Endodermal cell (in vitro differentiated cells): ENCODE measurements at regions not wholly inside any gene's neighbourhood (a gene's known extent, or its start where the extent isn't known, plus 50 kb on each side); places are given as distances from the start of the nearest gene placed in this dataset.

ENCODE experiments used
- DNase-seq: peaks from one replicate; pipeline ENCODE4 v3.0.0-alpha.2; 2017
- H3K27ac ChIP-seq: 2 replicates; pipeline ENCODE4 v1.5.1; 2013; ENCODE audit warnings: mild to moderate bottlenecking, low read depth, low read length, moderate library complexity
- H3K27me3 ChIP-seq: 2 replicates; pipeline ENCODE4 v1.6.1; 2013; ENCODE audit warnings: mild to moderate bottlenecking, low read length, moderate library complexity; ENCODE audit not compliant: insufficient read depth, control insufficient read depth, poor library complexity, severe bottlenecking
- H3K36me3 ChIP-seq: 2 replicates; pipeline ENCODE4 v1.7.0; 2013; ENCODE audit warnings: mild to moderate bottlenecking, low read length, moderate library complexity; ENCODE audit not compliant: control insufficient read depth, insufficient read depth
- H3K4me1 ChIP-seq: one replicate; pipeline ENCODE4 v1.7.0; 2013; ENCODE audit warnings: low read length; ENCODE audit not compliant: control insufficient read depth, insufficient read depth
- H3K4me3 ChIP-seq: 2 replicates; pipeline ENCODE4 v1.5.1; 2013; ENCODE audit warnings: mild to moderate bottlenecking, low read length, moderate library complexity
- H3K9ac ChIP-seq: 2 replicates; pipeline ENCODE4 v1.6.1; 2013; ENCODE audit warnings: mild to moderate bottlenecking, low read length, moderate library complexity; ENCODE audit not compliant: poor library complexity, severe bottlenecking; ENCODE audit errors: extremely low read depth
- H3K9me3 ChIP-seq: 2 replicates; pipeline ENCODE4 v1.6.1; 2013; ENCODE audit warnings: mild to moderate bottlenecking, low read length, moderate library complexity; ENCODE audit not compliant: control insufficient read depth
- H3K27ac Mint-ChIP-seq: 2 replicates; pipeline ENCODE4 v1.8.0; 2020; ENCODE audit warnings: mixed read lengths
- H3K27me3 Mint-ChIP-seq: 2 replicates; pipeline ENCODE4 v1.8.0; 2021; ENCODE audit warnings: mild to moderate bottlenecking, mixed read lengths; ENCODE audit not compliant: insufficient read depth
- H3K36me3 Mint-ChIP-seq: 2 replicates; pipeline ENCODE4 v1.8.0; 2020; ENCODE audit warnings: low read depth, mixed read lengths
- H3K4me1 Mint-ChIP-seq: 2 replicates; pipeline ENCODE4 v1.8.0; 2020; ENCODE audit warnings: mixed read lengths
- H3K4me3 Mint-ChIP-seq: 2 replicates; pipeline ENCODE4 v1.8.0; 2020; ENCODE audit warnings: mild to moderate bottlenecking, moderate library complexity, mixed read lengths
- H3K9me3 Mint-ChIP-seq: 2 replicates; pipeline ENCODE4 v1.8.0; 2020; ENCODE audit warnings: mild to moderate bottlenecking, mixed read lengths
- WGBS, 2 experiments: methylation state at CpG; one replicate each; pipeline versions ENCODE4 v1.1.5 to v1.1.7; 2013; ENCODE audit warnings: missing lambda C conversion rate in 2 of 2, mixed read lengths in 1 of 2; ENCODE audit not compliant: insufficient coverage in 1 of 2, insufficient read length in 1 of 2; 5-methylcytosine and 5-hydroxymethylcytosine counted together
- TF ChIP-seq, protein P1 (sequence below): fragments of 200-600 bp; sonication (generic); conservative IDR thresholded peaks from 2 replicates; pipeline ENCODE4 v1.5.0; 2021; ENCODE audit warnings: antibody characterized with exemption, mild to moderate bottlenecking

GRCh38 chr4:31041853-31042252 lies 321.7 kb downstream of the PCDH7 start:
- H3K4me1 ChIP-seq, result peaks cover 24% of the 10 kb centered on the region
- Mint-ChIP-seq H3K4me3 (no peak overlapping the region), H3K27me3 (no peaks in the 10 kb centered on the region), H3K4me1 (peaks cover 46% of the 10 kb centered on the region), H3K9me3 (no peaks in the 10 kb centered on the region), H3K36me3 (peaks cover 9% of the 10 kb centered on the region), H3K27ac (peak overlapping the region; percentile 15)
- H3K36me3 ChIP-seq, result no peaks in the 10 kb centered on the region
- H3K9me3 ChIP-seq, result no peaks in the 10 kb centered on the region
- H3K27me3 ChIP-seq, result no peaks in the 10 kb centered on the region
- DNase-seq, result no peak
- no peak overlapping the region for H3K27ac ChIP-seq
- WGBS, 2 experiments, result 73 to 85% methylated on average over 2 of the region's 2 CpGs
- TF ChIP-seq, protein P1, sequence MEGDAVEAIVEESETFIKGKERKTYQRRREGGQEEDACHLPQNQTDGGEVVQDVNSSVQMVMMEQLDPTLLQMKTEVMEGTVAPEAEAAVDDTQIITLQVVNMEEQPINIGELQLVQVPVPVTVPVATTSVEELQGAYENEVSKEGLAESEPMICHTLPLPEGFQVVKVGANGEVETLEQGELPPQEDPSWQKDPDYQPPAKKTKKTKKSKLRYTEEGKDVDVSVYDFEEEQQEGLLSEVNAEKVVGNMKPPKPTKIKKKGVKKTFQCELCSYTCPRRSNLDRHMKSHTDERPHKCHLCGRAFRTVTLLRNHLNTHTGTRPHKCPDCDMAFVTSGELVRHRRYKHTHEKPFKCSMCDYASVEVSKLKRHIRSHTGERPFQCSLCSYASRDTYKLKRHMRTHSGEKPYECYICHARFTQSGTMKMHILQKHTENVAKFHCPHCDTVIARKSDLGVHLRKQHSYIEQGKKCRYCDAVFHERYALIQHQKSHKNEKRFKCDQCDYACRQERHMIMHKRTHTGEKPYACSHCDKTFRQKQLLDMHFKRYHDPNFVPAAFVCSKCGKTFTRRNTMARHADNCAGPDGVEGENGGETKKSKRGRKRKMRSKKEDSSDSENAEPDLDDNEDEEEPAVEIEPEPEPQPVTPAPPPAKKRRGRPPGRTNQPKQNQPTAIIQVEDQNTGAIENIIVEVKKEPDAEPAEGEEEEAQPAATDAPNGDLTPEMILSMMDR, result no peak
- peak overlapping the region; percentile 44 for H3K4me3 ChIP-seq
- H3K9ac ChIP-seq, result no peak overlapping the region

DNA sequence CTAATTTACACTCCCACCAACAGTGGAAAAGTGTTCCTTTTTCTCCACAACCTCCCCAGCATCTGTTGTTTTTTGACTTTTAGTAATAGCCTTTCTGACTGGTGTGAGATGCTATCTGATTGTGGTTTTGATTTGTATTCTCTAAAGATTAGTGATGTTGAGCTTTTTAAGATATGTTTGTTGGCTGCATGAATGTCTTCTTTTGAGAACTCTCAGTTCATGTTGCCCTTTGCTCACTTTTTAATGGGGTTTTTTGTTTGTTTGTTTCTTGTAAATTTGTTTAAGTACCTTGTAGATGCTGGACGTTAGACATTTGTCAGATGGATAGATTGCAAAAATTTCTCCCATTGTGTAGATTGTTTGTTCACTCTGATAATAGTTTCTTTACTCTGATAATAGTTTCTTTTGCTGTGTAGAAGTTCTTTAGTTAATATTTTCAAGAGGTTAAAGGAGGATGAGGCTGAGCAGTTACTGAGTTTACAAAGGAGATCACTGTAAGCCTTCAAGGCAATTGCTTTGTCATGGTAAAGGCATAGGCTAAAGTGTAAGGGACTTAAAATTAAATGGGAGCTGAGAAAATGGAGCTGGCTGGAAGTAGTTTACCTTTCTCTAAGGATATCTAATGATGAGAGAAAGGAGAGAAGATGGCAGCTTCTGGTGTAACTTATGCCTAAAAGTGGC lies 323.4 kb downstream of the PCDH7 start:
- 0 to 25% methylated on average over 1 of the region's 1 CpG for WGBS, 2 experiments
- H3K4me1 ChIP-seq, result peaks cover 37% of the 10 kb centered on the region
- Mint-ChIP-seq H3K27me3 (no peaks in the 10 kb centered on the region), H3K4me1 (peaks cover 57% of the 10 kb centered on the region), H3K27ac (peak overlapping the region; percentile 91), H3K9me3 (no peaks in the 10 kb centered on the region), H3K36me3 (peaks cover 9% of the 10 kb centered on the region), H3K4me3 (peak overlapping the region; percentile 3)
- no peaks in the 10 kb centered on the region for H3K36me3 ChIP-seq
- H3K27me3 ChIP-seq, result no peaks in the 10 kb centered on the region
- peak overlapping the region; percentile 60 for H3K27ac ChIP-seq
- H3K9ac ChIP-seq, result peak overlapping the region; percentile 34
- H3K4me3 ChIP-seq, result peak overlapping the region; percentile 70
- H3K9me3 ChIP-seq, result no peaks in the 10 kb centered on the region
- no peak for DNase-seq
- TF ChIP-seq, protein P1, result no peak

DNA sequence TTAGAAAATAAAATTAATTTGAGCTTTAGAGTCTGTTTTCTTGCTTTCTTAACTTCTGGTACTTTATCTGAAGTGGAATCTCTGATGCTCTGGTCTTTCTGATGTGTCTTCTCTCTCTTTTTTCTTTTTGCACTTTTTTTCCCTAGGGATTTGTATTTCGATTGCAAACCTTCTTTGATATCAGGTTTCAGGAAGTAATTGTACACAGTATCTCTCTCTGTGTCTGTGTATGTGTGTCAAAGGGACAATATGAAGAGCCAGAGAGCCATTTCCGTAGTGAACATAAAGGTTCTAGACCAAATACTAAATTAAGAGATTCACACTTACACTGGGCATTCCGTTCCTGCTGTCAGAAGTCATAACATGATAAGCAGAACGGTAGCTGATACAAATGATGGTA lies 325.0 kb downstream of the PCDH7 start:
- 87 to 100% methylated on average over 1 to 4 of the region's 4 CpGs for WGBS, 2 experiments
- Histone ChIP-seq H3K27me3 (no peaks in the 10 kb centered on the region), H3K27ac (no peak overlapping the region), H3K9ac (no peak overlapping the region), H3K9me3 (no peaks in the 10 kb centered on the region), H3K4me1 (peaks cover 37% of the 10 kb centered on the region), H3K4me3 (no peak overlapping the region), H3K36me3 (no peaks in the 10 kb centered on the region)
- H3K36me3 Mint-ChIP-seq, result peaks cover under 1% of the 10 kb centered on the region
- H3K9me3 Mint-ChIP-seq, result no peaks in the 10 kb centered on the region
- TF ChIP-seq, protein P1, result no peak
- H3K27me3 Mint-ChIP-seq, result no peaks in the 10 kb centered on the region
- peak overlapping the region; percentile 64 for H3K27ac Mint-ChIP-seq
- no peak for DNase-seq
- H3K4me3 Mint-ChIP-seq, result no peak overlapping the region
- H3K4me1 Mint-ChIP-seq, result peaks cover 60% of the 10 kb centered on the region
